ENCODE measurements at regions not wholly inside any gene's neighbourhood (a gene's known extent, or its start where the extent isn't known, plus 50 kb on each side); places are given as distances from the start of the nearest gene placed in this dataset.

DNA sequence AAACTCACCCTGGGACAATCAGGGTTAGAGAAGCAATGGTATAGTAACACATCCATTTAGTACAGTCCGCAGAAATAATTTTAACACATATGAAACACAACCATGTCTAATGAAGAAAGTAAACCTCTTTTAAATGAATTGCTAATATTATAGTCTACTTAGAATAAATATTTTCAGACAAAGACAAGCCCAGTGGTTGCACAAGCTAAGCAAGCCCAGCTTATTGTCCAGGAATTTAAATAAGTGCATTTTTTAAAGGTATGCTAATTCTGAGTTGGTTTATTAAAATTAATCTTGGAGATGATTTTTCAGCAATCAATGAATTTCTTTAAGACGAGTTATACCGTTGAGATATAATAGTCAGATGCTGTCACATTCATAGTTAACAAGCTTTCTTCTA, 118.8 kb upstream of the BLID start:
- TF ChIP-seq, protein P1, sequence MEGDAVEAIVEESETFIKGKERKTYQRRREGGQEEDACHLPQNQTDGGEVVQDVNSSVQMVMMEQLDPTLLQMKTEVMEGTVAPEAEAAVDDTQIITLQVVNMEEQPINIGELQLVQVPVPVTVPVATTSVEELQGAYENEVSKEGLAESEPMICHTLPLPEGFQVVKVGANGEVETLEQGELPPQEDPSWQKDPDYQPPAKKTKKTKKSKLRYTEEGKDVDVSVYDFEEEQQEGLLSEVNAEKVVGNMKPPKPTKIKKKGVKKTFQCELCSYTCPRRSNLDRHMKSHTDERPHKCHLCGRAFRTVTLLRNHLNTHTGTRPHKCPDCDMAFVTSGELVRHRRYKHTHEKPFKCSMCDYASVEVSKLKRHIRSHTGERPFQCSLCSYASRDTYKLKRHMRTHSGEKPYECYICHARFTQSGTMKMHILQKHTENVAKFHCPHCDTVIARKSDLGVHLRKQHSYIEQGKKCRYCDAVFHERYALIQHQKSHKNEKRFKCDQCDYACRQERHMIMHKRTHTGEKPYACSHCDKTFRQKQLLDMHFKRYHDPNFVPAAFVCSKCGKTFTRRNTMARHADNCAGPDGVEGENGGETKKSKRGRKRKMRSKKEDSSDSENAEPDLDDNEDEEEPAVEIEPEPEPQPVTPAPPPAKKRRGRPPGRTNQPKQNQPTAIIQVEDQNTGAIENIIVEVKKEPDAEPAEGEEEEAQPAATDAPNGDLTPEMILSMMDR (IDR thresholded peaks at IDR 0.05): no peak
- TF ChIP-seq POLR2A (IDR thresholded peaks at IDR 0.05): no peak
- no peak for TF ChIP-seq EP300 (IDR thresholded peaks at IDR 0.05)

Measured in tibial nerve (tissue), 4 donors.